ENCODE measurements at regions not wholly inside any gene's neighbourhood (a gene's known extent, or its start where the extent isn't known, plus 50 kb on each side); places are given as distances from the start of the nearest gene placed in this dataset.

- 0% methylated on average over 2 of the region's 2 CpGs for WGBS (ENCODE audit: low lambda C conversion rate)
- no peak for DNase-seq (ENCODE audit: low spot score)
- in situ Hi-C loops (cut with HindIII; ENCODE audit: extremely low pct_ligation_motif_present, low pct_unique_long_range_greater_than_20kb) = no loop called here
- H3K4me2 ChIP-seq (ENCODE audit: low read depth, low read length) = no peak overlapping the region
- H3K27ac ChIP-seq (ENCODE audit: extremely low read length, insufficient read depth, low read length) = no peak overlapping the region
- H3K79me2 ChIP-seq (ENCODE audit: insufficient read depth, low read length) = no peaks in the 10 kb centered on the region
- H3K9me3 ChIP-seq (ENCODE audit: low read length) = no peaks in the 10 kb centered on the region
- H3K4me3 ChIP-seq (replicated peaks in 1 of 3; ENCODE audit: insufficient read depth in 1 of 3, low read depth in 2 of 3, low read length in 3 of 3) = no peak overlapping the region
- peaks cover 1 to 21% of the 10 kb centered on the region in 2 experiments; a peak in 2 of 5 replicates for H3K27me3 ChIP-seq (ENCODE audit: control insufficient read depth in 1 of 2, insufficient read depth in 2 of 2, low read length in 2 of 2)
- no peak overlapping the region for H3K9ac ChIP-seq (ENCODE audit: insufficient read depth, low read depth, low read length)
- FAIRE-seq = no peak
- TF ChIP-seq ATF7-NPFF (CRISPR knock-in tag; IDR thresholded peaks at IDR 0.05; ENCODE audit: low read depth) (no peak), ZNF446 (CRISPR knock-in tag; IDR thresholded peaks at IDR 0.05) (no peak), ZNF788 (CRISPR knock-in tag; IDR thresholded peaks at IDR 0.05; ENCODE audit: borderline replicate concordance) (no peak), BCLAF1 (IDR thresholded peaks at IDR 0.05) (no peak), NCOR1 (IDR thresholded peaks at IDR 0.05; ENCODE audit: borderline replicate concordance, low read length) (no peak), ZNF775 (CRISPR knock-in tag; IDR thresholded peaks at IDR 0.05; ENCODE audit: borderline replicate concordance) (no peak), FOXO4 (CRISPR knock-in tag; conservative IDR thresholded peaks at IDR 0.05) (no peak)
- 0 out of 2 replicates have a peak, but pooled peaks cover 7% of the 10 kb centered on the region for H3K4me1 ChIP-seq (ENCODE audit: insufficient read depth, low read length)
- no peak for ATAC-seq
- intact Hi-C loops (cut with micrococcal nuclease; ENCODE audit: unreplicated experiment) = no loop called here
- ChIA-PET CTCF (ENCODE audit: low intra/inter-chr PET ratio, low total read pairs) (no interaction called here), POLR2A (no interaction called here)
- BruUV-seq (replicated peaks) = no TSS peak
- H2AFZ ChIP-seq (ENCODE audit: low read length) = no peak overlapping the region
- no peaks in the 10 kb centered on the region for H4K20me1 ChIP-seq (ENCODE audit: insufficient read depth, low read length)
- no peaks in the 10 kb centered on the region for H3K36me3 ChIP-seq (replicated peaks in 1 of 2; ENCODE audit: control insufficient read depth in 1 of 2, insufficient read depth in 2 of 2, low read length in 2 of 2)
These were observed 99.4 kb upstream of the DRD2 start for GRCh38 chr11:113574586-113574985.

Measured in HepG2 (cell line).